ENCODE measurements at regions not wholly inside any gene's neighbourhood (a gene's known extent, or its start where the extent isn't known, plus 50 kb on each side); places are given as distances from the start of the nearest gene placed in this dataset.

- TF ChIP-seq CTCF (IDR thresholded peaks at IDR 0.05) (no peak), POLR2A (IDR thresholded peaks at IDR 0.05) (no peak)
These were observed 2532.5 kb downstream of the ARAP2 start for GRCh38 chr4:33711826-33712225.
